ENCODE measurements at regions not wholly inside any gene's neighbourhood (a gene's known extent, or its start where the extent isn't known, plus 50 kb on each side); places are given as distances from the start of the nearest gene placed in this dataset.

DNA sequence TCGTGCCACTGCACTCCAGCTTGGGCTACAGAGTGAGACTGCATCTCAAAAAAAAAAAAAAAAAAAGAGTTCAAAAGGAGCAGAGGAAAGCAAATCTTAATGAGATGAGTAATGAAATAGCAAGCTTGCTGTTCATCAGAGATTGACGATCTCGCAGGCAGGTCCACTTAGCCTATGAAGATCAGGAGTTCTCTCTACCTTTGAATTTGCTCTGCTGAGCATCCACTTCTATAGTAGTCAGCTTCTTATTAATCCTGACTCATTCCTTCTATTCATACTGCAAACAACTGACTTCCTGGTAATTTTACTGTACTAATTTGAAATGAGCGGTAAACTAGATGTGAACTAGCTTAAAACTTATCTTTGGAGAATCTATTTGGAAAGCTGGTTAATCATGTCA, 1014.6 kb downstream of the GATA3 start:
- Histone ChIP-seq H3K4me2 (no peak overlapping the region), H3K27ac (no peak overlapping the region), H3K79me2 (ENCODE audit: low read depth) (no peaks in the 10 kb centered on the region), H3K9me3 (ENCODE audit: insufficient read depth, low read depth) (no peaks in the 10 kb centered on the region), H3K4me3 (no peak overlapping the region), H2AFZ (no peak overlapping the region), H4K20me1 (ENCODE audit: insufficient read depth) (no peaks in the 10 kb centered on the region), H3K36me3 (ENCODE audit: low read depth) (no peaks in the 10 kb centered on the region), H3K9me2 (ENCODE audit: insufficient read depth) (no peaks in the 10 kb centered on the region), H3K27me3 (ENCODE audit: insufficient read depth, low read depth) (no peaks in the 10 kb centered on the region), H3F3A (ENCODE audit: insufficient read depth, low read depth) (no peaks in the 10 kb centered on the region), H3K4me1 (replicated peaks; ENCODE audit: insufficient read depth) (peaks cover 5% of the 10 kb centered on the region; the same call in 1 of the 2 replicates)
- no TSS peak for BruUV-seq (replicated peaks)
- intact Hi-C loops (cut with micrococcal nuclease; ENCODE audit: unreplicated experiment): no loop called here
- CTCF ChIA-PET: no interaction called here
- peak; percentile 7 to 55 for DNase-seq
- no peak for TF ChIP-seq EZH2 (IDR thresholded peaks at IDR 0.05; ENCODE audit: low read depth)
- TF ChIP-seq, protein P1, sequence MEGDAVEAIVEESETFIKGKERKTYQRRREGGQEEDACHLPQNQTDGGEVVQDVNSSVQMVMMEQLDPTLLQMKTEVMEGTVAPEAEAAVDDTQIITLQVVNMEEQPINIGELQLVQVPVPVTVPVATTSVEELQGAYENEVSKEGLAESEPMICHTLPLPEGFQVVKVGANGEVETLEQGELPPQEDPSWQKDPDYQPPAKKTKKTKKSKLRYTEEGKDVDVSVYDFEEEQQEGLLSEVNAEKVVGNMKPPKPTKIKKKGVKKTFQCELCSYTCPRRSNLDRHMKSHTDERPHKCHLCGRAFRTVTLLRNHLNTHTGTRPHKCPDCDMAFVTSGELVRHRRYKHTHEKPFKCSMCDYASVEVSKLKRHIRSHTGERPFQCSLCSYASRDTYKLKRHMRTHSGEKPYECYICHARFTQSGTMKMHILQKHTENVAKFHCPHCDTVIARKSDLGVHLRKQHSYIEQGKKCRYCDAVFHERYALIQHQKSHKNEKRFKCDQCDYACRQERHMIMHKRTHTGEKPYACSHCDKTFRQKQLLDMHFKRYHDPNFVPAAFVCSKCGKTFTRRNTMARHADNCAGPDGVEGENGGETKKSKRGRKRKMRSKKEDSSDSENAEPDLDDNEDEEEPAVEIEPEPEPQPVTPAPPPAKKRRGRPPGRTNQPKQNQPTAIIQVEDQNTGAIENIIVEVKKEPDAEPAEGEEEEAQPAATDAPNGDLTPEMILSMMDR (conservative IDR thresholded peaks at IDR 0.05): no peak
- POLR2A ChIA-PET (ENCODE audit: unreplicated experiment): interaction anchor here (0.6 kb wide), 1 partner anchor 1017 kb away, joined by 4 read pairs; no protein-coding TSS in a partner anchor

DNA sequence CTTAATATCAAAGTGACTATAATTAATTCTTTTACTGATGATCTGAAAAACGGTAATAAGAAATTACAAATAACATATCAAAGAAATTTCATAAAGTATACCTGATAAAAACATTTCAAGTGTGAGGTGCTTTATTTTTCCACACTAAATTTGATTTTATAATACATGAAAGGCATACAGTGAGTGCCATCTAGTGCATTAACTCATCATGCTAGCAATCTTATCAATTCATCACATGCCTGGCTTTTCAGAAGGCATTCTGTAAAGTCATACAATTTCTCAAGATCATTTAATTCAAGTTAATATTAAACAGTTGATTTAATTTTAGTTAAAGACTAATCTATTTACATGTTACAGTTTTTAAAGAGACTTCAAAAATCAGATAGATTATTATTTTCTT, 1020.9 kb downstream of the GATA3 start:
- intact Hi-C loops (cut with micrococcal nuclease; ENCODE audit: unreplicated experiment): loop anchor here (10.0 kb wide), 1 partner anchor 1201 kb away; no protein-coding TSS in a partner anchor

DNA sequence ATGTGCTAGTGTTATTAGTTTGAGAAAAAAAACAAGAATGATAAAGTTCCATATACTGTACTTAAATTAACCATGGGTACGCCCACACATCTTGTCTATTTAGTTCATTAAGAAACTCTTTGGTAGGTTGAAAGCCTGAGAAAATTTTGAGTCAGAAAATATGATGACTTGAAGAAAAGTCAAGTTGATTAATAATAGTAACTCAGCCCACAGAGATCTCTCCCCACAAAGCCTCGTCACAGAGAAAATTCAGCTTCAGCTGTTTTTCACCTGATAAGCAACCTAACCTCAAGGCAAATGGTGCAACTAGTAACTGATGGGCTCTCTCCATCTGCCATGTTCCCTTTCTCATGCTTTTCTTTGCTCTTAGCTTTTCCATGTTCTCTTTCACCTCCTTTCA, 1021.6 kb downstream of the GATA3 start:
- no peaks in the 10 kb centered on the region for H4K20me1 ChIP-seq (ENCODE audit: insufficient read depth)
- no peaks in the 10 kb centered on the region for H3K27me3 ChIP-seq (ENCODE audit: insufficient read depth, low read depth)
- ChIA-PET POLR2A (ENCODE audit: unreplicated experiment) (no interaction called here), CTCF (no interaction called here)
- H3K9me3 ChIP-seq (ENCODE audit: insufficient read depth, low read depth): no peaks in the 10 kb centered on the region
- no peak overlapping the region for H2AFZ ChIP-seq
- H3K79me2 ChIP-seq (ENCODE audit: low read depth): no peaks in the 10 kb centered on the region
- no TSS peak for BruUV-seq (replicated peaks)
- no peaks in the 10 kb centered on the region for H3F3A ChIP-seq (ENCODE audit: insufficient read depth, low read depth)
- no peak overlapping the region for H3K4me2 ChIP-seq
- H3K36me3 ChIP-seq (ENCODE audit: low read depth): no peaks in the 10 kb centered on the region
- intact Hi-C loops (cut with micrococcal nuclease; ENCODE audit: unreplicated experiment): loop anchor here (10.0 kb wide), 1 partner anchor 1201 kb away; no protein-coding TSS in a partner anchor
- peaks cover 5% of the 10 kb centered on the region; the same call in 1 of the 2 replicates for H3K4me1 ChIP-seq (replicated peaks; ENCODE audit: insufficient read depth)
- H3K9me2 ChIP-seq (ENCODE audit: insufficient read depth): no peaks in the 10 kb centered on the region
- H3K27ac ChIP-seq: no peak overlapping the region
- DNase-seq: no peak
- TF ChIP-seq, protein P1 (conservative IDR thresholded peaks at IDR 0.05): no peak
- no peak for TF ChIP-seq EZH2 (IDR thresholded peaks at IDR 0.05; ENCODE audit: low read depth)
- no peak overlapping the region for H3K4me3 ChIP-seq

More for the DNA sequence above, 1020.9 kb downstream of the GATA3 start:
- Histone ChIP-seq H3K4me3 (no peak overlapping the region), H3K9me2 (ENCODE audit: insufficient read depth) (no peaks in the 10 kb centered on the region), H3K4me2 (no peak overlapping the region), H3K27ac (no peak overlapping the region), H3K4me1 (replicated peaks; ENCODE audit: insufficient read depth) (peaks cover 5% of the 10 kb centered on the region; the same call in 1 of the 2 replicates), H3F3A (ENCODE audit: insufficient read depth, low read depth) (no peaks in the 10 kb centered on the region), H2AFZ (no peak overlapping the region), H3K9me3 (ENCODE audit: insufficient read depth, low read depth) (no peaks in the 10 kb centered on the region), H4K20me1 (ENCODE audit: insufficient read depth) (no peaks in the 10 kb centered on the region), H3K36me3 (ENCODE audit: low read depth) (no peaks in the 10 kb centered on the region), H3K27me3 (ENCODE audit: insufficient read depth, low read depth) (no peaks in the 10 kb centered on the region), H3K79me2 (ENCODE audit: low read depth) (no peaks in the 10 kb centered on the region)
- BruUV-seq (replicated peaks): no TSS peak
- TF ChIP-seq EZH2 (IDR thresholded peaks at IDR 0.05; ENCODE audit: low read depth): no peak
- TF ChIP-seq, protein P1 (conservative IDR thresholded peaks at IDR 0.05): no peak
- no peak for DNase-seq
- ChIA-PET POLR2A (ENCODE audit: unreplicated experiment) (no interaction called here), CTCF (no interaction called here)
